ENCODE measurements at regions not wholly inside any gene's neighbourhood (a gene's known extent, or its start where the extent isn't known, plus 50 kb on each side); places are given as distances from the start of the nearest gene placed in this dataset.

DNA sequence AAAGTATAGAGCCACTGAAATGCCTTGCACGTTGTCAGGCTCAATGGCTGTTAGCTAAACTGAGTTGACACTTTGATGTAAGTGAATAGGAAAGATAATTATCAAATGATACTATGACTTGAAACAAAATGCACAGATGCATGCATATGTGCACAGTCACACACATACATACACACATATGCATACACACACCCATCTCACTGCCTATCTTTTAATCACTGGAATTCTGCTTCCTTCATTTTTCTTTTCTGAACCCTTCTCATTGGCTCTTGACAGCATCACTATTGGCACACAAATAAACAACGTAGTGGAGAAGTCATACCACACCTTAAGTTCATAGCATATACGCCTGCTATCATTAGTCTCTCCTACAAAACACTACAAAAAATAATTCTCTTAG is 154.9 kb upstream of the NCKAP5 start:
- 80% methylated on average over 1 of the region's 3 CpGs for WGBS (ENCODE audit: insufficient coverage)
- intact Hi-C loops (cut with micrococcal nuclease): no loop called here
- no peaks in the 10 kb centered on the region for H3K9me3 Mint-ChIP-seq (ENCODE audit: insufficient read depth)

DNA sequence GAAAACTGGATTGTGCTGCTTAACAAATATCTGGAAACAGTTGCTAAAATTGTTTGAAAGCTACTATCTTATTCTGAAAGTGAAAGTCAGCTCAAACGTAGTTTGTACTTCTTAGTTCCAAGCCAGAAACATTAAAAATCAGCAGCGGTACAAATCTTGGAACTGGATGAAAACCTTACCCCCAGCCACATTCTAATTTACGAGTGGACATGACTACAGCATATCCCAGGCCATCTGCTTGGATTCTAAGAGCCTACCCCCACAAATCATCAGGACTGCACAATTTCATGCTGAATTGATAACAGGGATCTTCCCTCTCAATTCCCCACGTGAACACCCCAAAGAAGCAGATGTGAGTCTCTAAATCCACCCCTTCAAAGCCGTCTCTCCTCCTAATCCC is 158.7 kb upstream of the NCKAP5 start:
- ATAC-seq (ENCODE audit: low read depth) (no peak), DNase-seq (no peak)
- H3K9me3 Mint-ChIP-seq (ENCODE audit: insufficient read depth): no peaks in the 10 kb centered on the region
- H3K27ac Mint-ChIP-seq: no peak overlapping the region
- no peak overlapping the region for H2AFZ ChIP-seq (ENCODE audit: insufficient read depth, low read depth, low read length, poor library complexity, severe bottlenecking)
- H3K79me2 ChIP-seq (ENCODE audit: control insufficient read depth, insufficient read depth, low read length): no peaks in the 10 kb centered on the region
- no peak overlapping the region for H3K27ac ChIP-seq (ENCODE audit: low read length in 2 of 2)
- intact Hi-C loops (cut with micrococcal nuclease): no loop called here
- no peak overlapping the region for H3K4me3 Mint-ChIP-seq
- 83% methylated on average over 4 of the region's 5 CpGs for WGBS (ENCODE audit: insufficient coverage)
- no peak overlapping the region for H3K9ac ChIP-seq (ENCODE audit: low read length)
- peaks cover 5% of the 10 kb centered on the region for H3K27me3 Mint-ChIP-seq
- no peak overlapping the region for H3K4me2 ChIP-seq (replicated peaks; ENCODE audit: low read depth, low read length, poor library complexity, severe bottlenecking)
- H3K9me3 ChIP-seq (ENCODE audit: control extremely low read depth in 1 of 3, control insufficient read depth in 2 of 3, insufficient read depth in 1 of 3, low read length in 2 of 3): no peaks in the 10 kb centered on the region
- no peaks in the 10 kb centered on the region for H3K36me3 ChIP-seq (replicated peaks in 1 of 2; ENCODE audit: control extremely low read depth in 1 of 2, control insufficient read depth in 1 of 2, extremely low read depth in 1 of 2, insufficient read depth in 2 of 2, low read length in 1 of 2)
- H3K4me1 Mint-ChIP-seq: no peaks in the 10 kb centered on the region
- CTCF ChIA-PET: no interaction called here
- no peak overlapping the region for H3K4me3 ChIP-seq (ENCODE audit: control extremely low read depth in 1 of 5, extremely low read depth in 1 of 5, insufficient read depth in 1 of 5, low read depth in 2 of 5, low read length in 4 of 5)
- no peaks in the 10 kb centered on the region for H3K4me1 ChIP-seq (ENCODE audit: control insufficient read depth in 2 of 2, insufficient read depth in 2 of 2, low read length in 2 of 2)
- no peaks in the 10 kb centered on the region for H3K27me3 ChIP-seq (replicated peaks in 1 of 4; ENCODE audit: control extremely low read depth in 1 of 4, control insufficient read depth in 3 of 4, insufficient read depth in 4 of 4, low read length in 3 of 4)
- H4K20me1 ChIP-seq (ENCODE audit: control insufficient read depth, insufficient read depth, low read length, poor library complexity, severe bottlenecking): no peaks in the 10 kb centered on the region
- POLR2A ChIA-PET: no interaction called here
- TF ChIP-seq, protein P1, sequence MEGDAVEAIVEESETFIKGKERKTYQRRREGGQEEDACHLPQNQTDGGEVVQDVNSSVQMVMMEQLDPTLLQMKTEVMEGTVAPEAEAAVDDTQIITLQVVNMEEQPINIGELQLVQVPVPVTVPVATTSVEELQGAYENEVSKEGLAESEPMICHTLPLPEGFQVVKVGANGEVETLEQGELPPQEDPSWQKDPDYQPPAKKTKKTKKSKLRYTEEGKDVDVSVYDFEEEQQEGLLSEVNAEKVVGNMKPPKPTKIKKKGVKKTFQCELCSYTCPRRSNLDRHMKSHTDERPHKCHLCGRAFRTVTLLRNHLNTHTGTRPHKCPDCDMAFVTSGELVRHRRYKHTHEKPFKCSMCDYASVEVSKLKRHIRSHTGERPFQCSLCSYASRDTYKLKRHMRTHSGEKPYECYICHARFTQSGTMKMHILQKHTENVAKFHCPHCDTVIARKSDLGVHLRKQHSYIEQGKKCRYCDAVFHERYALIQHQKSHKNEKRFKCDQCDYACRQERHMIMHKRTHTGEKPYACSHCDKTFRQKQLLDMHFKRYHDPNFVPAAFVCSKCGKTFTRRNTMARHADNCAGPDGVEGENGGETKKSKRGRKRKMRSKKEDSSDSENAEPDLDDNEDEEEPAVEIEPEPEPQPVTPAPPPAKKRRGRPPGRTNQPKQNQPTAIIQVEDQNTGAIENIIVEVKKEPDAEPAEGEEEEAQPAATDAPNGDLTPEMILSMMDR (IDR thresholded peaks at IDR 0.05): no peak
- no peak for TF ChIP-seq EZH2 (IDR thresholded peaks at IDR 0.05; ENCODE audit: borderline replicate concordance, insufficient read depth, low read depth, low read length, poor library complexity, severe bottlenecking)

More for the DNA sequence above, 154.9 kb upstream of the NCKAP5 start:
- Histone ChIP-seq H3K9ac (ENCODE audit: low read length) (no peak overlapping the region), H3K27ac (ENCODE audit: low read length in 2 of 2) (no peak overlapping the region), H3K27me3 (replicated peaks in 1 of 4; ENCODE audit: control extremely low read depth in 1 of 4, control insufficient read depth in 3 of 4, insufficient read depth in 4 of 4, low read length in 3 of 4) (no peaks in the 10 kb centered on the region), H3K36me3 (replicated peaks in 1 of 2; ENCODE audit: control extremely low read depth in 1 of 2, control insufficient read depth in 1 of 2, extremely low read depth in 1 of 2, insufficient read depth in 2 of 2, low read length in 1 of 2) (no peaks in the 10 kb centered on the region), H2AFZ (ENCODE audit: insufficient read depth, low read depth, low read length, poor library complexity, severe bottlenecking) (no peak overlapping the region), H3K4me2 (replicated peaks; ENCODE audit: low read depth, low read length, poor library complexity, severe bottlenecking) (no peak overlapping the region), H3K79me2 (ENCODE audit: control insufficient read depth, insufficient read depth, low read length) (no peaks in the 10 kb centered on the region), H4K20me1 (ENCODE audit: control insufficient read depth, insufficient read depth, low read length, poor library complexity, severe bottlenecking) (no peaks in the 10 kb centered on the region), H3K9me3 (ENCODE audit: control extremely low read depth in 1 of 3, control insufficient read depth in 2 of 3, insufficient read depth in 1 of 3, low read length in 2 of 3) (no peaks in the 10 kb centered on the region), H3K4me3 (ENCODE audit: control extremely low read depth in 1 of 5, extremely low read depth in 1 of 5, insufficient read depth in 1 of 5, low read depth in 2 of 5, low read length in 4 of 5) (no peak overlapping the region), H3K4me1 (ENCODE audit: control insufficient read depth in 2 of 2, insufficient read depth in 2 of 2, low read length in 2 of 2) (no peaks in the 10 kb centered on the region)
- DNase-seq (no peak), ATAC-seq (ENCODE audit: low read depth) (no peak)
- Mint-ChIP-seq H3K4me3 (no peak overlapping the region), H3K27me3 (peaks cover 5% of the 10 kb centered on the region), H3K27ac (no peak overlapping the region), H3K4me1 (no peaks in the 10 kb centered on the region)
- CTCF ChIA-PET: no interaction called here
- POLR2A ChIA-PET: no interaction called here
- TF ChIP-seq, protein P1 (IDR thresholded peaks at IDR 0.05): no peak
- TF ChIP-seq EZH2 (IDR thresholded peaks at IDR 0.05; ENCODE audit: borderline replicate concordance, insufficient read depth, low read depth, low read length, poor library complexity, severe bottlenecking): no peak
